Astrocyte (in vitro differentiated cells and primary cell): ENCODE measurements at regions not wholly inside any gene's neighbourhood (a gene's known extent, or its start where the extent isn't known, plus 50 kb on each side); places are given as distances from the start of the nearest gene placed in this dataset.

Source experiments
- DNase-seq: peaks from one replicate; pipeline ENCODE4 v3.0.0-alpha.2; 2010; ENCODE audit warnings: low read depth
- FAIRE-seq: peaks from 2 replicates; lab custom pipeline; 2011; peaks lifted over from hg19 to GRCh38; lab: Jason Lieb, UNC
- H2AFZ ChIP-seq: 2 replicates; pipeline ENCODE4 v1.6.0; 2012; ENCODE audit warnings: low read depth, low read length, inconsistent platforms
- H3K27ac ChIP-seq: 2 replicates; pipeline ENCODE4 v1.5.1; 2011; ENCODE audit warnings: low read depth, low read length, inconsistent platforms
- H3K27me3 ChIP-seq: 2 replicates; pipeline ENCODE4 v1.6.0; 2011; ENCODE audit warnings: low read length, inconsistent platforms; ENCODE audit not compliant: insufficient read depth
- H3K36me3 ChIP-seq: 2 replicates; pipeline ENCODE4 v1.5.1; 2011; ENCODE audit warnings: low read length, inconsistent platforms; ENCODE audit not compliant: insufficient read depth
- H3K4me1 ChIP-seq: 2 replicates; pipeline ENCODE4 v1.5.1; 2011; ENCODE audit warnings: low read length, inconsistent platforms; ENCODE audit not compliant: insufficient read depth
- H3K4me2 ChIP-seq: 2 replicates; pipeline ENCODE4 v1.6.0; 2012; ENCODE audit warnings: low read length, inconsistent platforms
- H3K4me3 ChIP-seq: 2 replicates; pipeline ENCODE4 v1.5.1; 2011; ENCODE audit warnings: low read depth, mild to moderate bottlenecking, low read length, inconsistent platforms; ENCODE audit not compliant: insufficient read depth
- H3K79me2 ChIP-seq: 2 replicates; pipeline ENCODE4 v1.6.0; 2012; ENCODE audit warnings: mild to moderate bottlenecking, low read length, inconsistent platforms; ENCODE audit not compliant: insufficient read depth
- H3K9ac ChIP-seq: 2 replicates; pipeline ENCODE4 v1.6.0; 2012; ENCODE audit warnings: mild to moderate bottlenecking, low read length, inconsistent platforms
- H3K9me3 ChIP-seq: 2 replicates; pipeline ENCODE4 v1.5.1; 2012; ENCODE audit warnings: low read depth, mild to moderate bottlenecking, low read length, inconsistent platforms; ENCODE audit not compliant: insufficient read depth
- H4K20me1 ChIP-seq: 2 replicates; pipeline ENCODE4 v1.6.0; 2012; ENCODE audit warnings: low read length, inconsistent platforms; ENCODE audit not compliant: insufficient read depth
- H3K27ac Mint-ChIP-seq: one replicate; pipeline ENCODE4 v1.8.0; 2021; ENCODE audit warnings: mild to moderate bottlenecking, mixed read lengths; ENCODE audit not compliant: unreplicated experiment
- H3K27me3 Mint-ChIP-seq: one replicate; pipeline ENCODE4 v1.8.0; 2021; ENCODE audit warnings: low read depth, mixed read lengths; ENCODE audit not compliant: unreplicated experiment
- H3K36me3 Mint-ChIP-seq: one replicate; pipeline ENCODE4 v1.8.0; 2021; ENCODE audit warnings: low read depth, mixed read lengths; ENCODE audit not compliant: unreplicated experiment
- H3K4me1 Mint-ChIP-seq: one replicate; pipeline ENCODE4 v1.8.0; 2021; ENCODE audit warnings: low read depth, mixed read lengths; ENCODE audit not compliant: unreplicated experiment
- H3K4me3 Mint-ChIP-seq: one replicate; pipeline ENCODE4 v1.8.0; 2021; ENCODE audit warnings: mild to moderate bottlenecking, moderate library complexity, mixed read lengths; ENCODE audit not compliant: unreplicated experiment
- H3K9me3 Mint-ChIP-seq: one replicate; pipeline ENCODE4 v1.8.0; 2021; ENCODE audit warnings: mild to moderate bottlenecking, mixed read lengths; ENCODE audit not compliant: unreplicated experiment
- EZH2 ChIP-seq: IDR thresholded peaks from 2 replicates; pipeline ENCODE4 v1.6.1; 2012; ENCODE audit warnings: mild to moderate bottlenecking, low read length, inconsistent platforms; ENCODE audit not compliant: insufficient read depth
- TF ChIP-seq, protein P1 (sequence below): IDR thresholded peaks from 2 replicates; pipeline ENCODE4 v1.5.1; 2011; ENCODE audit warnings: low read depth, mild to moderate bottlenecking, inconsistent platforms, low read length, moderate library complexity; ENCODE audit not compliant: insufficient read depth

DNA sequence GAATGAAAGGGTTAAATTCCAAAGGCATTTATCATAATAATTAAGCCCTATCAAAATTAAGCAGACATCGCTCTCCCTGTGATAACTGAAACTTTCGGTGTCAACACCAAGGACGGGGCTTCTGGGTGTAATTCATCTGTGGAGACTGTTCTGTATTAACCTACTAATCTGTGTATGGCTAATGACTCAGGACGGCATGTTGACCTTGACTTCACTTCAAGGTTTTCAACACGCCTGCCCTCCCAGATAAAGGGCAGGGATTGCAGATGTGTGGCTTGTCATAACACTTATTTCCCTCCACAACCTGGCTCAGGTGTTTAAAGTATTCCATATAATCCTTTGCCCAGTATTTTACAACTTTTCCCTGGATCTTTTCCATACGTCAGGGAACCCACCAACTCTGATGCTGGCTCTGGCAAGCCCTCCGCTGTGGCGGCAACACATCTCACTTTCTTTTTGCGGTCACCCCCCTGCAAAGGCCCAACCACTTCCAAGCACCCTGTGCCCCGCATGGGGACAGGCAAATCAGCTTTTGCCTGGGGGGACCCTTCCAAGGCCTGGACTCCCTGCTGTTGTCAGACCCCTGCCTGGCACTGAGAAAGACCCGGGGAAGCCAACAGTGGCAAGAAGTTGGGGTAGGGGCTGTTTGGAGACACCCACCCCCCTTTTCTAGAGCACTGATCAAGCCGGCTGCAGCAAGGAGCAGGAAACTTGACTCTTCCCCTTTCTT is 93.2 kb upstream of the MEF2A start:
- Histone ChIP-seq H3K27ac (no peak overlapping the region), H3K27me3 (no peaks in the 10 kb centered on the region), H3K4me3 (no peak overlapping the region), H3K9me3 (no peaks in the 10 kb centered on the region), H3K4me1 (peaks cover 25% of the 10 kb centered on the region), H3K4me2 (no peak overlapping the region), H4K20me1 (no peaks in the 10 kb centered on the region), H2AFZ (no peak overlapping the region), H3K9ac (no peak overlapping the region), H3K79me2 (no peaks in the 10 kb centered on the region), H3K36me3 (no peaks in the 10 kb centered on the region)
- TF ChIP-seq EZH2: no peak
- TF ChIP-seq, protein P1, sequence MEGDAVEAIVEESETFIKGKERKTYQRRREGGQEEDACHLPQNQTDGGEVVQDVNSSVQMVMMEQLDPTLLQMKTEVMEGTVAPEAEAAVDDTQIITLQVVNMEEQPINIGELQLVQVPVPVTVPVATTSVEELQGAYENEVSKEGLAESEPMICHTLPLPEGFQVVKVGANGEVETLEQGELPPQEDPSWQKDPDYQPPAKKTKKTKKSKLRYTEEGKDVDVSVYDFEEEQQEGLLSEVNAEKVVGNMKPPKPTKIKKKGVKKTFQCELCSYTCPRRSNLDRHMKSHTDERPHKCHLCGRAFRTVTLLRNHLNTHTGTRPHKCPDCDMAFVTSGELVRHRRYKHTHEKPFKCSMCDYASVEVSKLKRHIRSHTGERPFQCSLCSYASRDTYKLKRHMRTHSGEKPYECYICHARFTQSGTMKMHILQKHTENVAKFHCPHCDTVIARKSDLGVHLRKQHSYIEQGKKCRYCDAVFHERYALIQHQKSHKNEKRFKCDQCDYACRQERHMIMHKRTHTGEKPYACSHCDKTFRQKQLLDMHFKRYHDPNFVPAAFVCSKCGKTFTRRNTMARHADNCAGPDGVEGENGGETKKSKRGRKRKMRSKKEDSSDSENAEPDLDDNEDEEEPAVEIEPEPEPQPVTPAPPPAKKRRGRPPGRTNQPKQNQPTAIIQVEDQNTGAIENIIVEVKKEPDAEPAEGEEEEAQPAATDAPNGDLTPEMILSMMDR: no peak
- Mint-ChIP-seq H3K36me3 (no peaks in the 10 kb centered on the region), H3K27ac (peak overlapping the region; percentile 41), H3K9me3 (no peaks in the 10 kb centered on the region), H3K27me3 (no peaks in the 10 kb centered on the region), H3K4me1 (peaks cover 1% of the 10 kb centered on the region), H3K4me3 (no peak overlapping the region)
- DNase-seq: no peak
- FAIRE-seq: no peak

DNA sequence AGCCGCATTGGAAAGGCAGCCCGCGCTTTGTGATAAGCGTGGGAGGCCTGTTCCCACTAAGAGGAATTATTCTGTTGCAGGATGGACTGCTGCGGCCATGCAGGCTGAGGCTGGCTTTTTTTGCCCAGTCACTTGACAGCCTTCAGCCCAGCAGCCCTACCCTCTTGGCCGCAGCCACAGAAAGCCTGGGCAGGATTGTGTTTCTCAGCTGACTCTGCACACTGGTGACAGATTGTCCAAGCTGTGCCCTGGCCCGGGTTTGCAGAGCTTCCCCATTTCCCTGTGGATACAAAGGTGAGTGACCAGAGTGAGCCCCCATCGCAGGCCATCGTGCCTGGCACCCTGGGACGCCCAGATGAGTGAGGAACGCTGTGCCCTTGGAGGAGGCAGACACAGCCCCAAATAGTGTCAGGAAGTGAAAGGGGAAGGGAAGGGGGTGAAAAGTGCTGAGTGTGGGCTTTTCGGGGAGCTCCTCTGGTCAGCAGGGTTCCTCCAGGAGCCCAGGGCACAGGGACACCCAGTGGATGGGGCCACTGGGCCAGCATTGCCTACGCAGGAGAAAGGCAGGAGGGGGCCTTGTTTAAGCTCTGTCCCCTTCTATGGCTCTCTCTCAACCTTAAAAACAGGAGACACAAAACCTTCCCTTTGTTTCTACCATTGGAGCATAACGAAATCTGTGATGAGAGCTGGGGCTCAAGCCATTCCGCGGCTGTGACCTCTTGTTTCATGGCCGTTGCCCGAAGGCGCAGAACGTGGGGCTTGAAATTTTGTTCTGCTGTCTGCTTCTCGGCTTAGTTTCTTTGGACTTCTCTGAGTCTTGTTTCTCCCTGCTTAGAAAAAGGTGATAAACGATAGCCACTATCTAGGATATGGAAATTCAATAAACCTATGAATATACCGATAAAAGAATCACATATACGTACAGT is 91.5 kb upstream of the MEF2A start:
- H2AFZ ChIP-seq: no peak overlapping the region
- no peak overlapping the region for H3K27ac Mint-ChIP-seq
- no peak for FAIRE-seq

More for the DNA sequence above, 91.5 kb upstream of the MEF2A start:
- no peaks in the 10 kb centered on the region for H3K79me2 ChIP-seq
- TF ChIP-seq, protein P1: no peak
- TF ChIP-seq EZH2: no peak
- H3K27ac ChIP-seq: no peak overlapping the region
- peaks cover 26% of the 10 kb centered on the region for H3K4me1 ChIP-seq
- Mint-ChIP-seq H3K4me1 (peaks cover 1% of the 10 kb centered on the region), H3K27me3 (no peaks in the 10 kb centered on the region), H3K36me3 (no peaks in the 10 kb centered on the region), H3K9me3 (no peaks in the 10 kb centered on the region), H3K4me3 (no peak overlapping the region)
- no peak overlapping the region for H3K9ac ChIP-seq
- H3K4me2 ChIP-seq: no peak overlapping the region
- DNase-seq: no peak
- no peaks in the 10 kb centered on the region for H4K20me1 ChIP-seq
- no peaks in the 10 kb centered on the region for H3K27me3 ChIP-seq
- no peaks in the 10 kb centered on the region for H3K36me3 ChIP-seq
- H3K4me3 ChIP-seq: no peak overlapping the region
- H3K9me3 ChIP-seq: no peaks in the 10 kb centered on the region
